Neural progenitor cell (in vitro differentiated cells): ENCODE measurements at regions not wholly inside any gene's neighbourhood (a gene's known extent, or its start where the extent isn't known, plus 50 kb on each side); places are given as distances from the start of the nearest gene placed in this dataset.
"Not testable (repeated sequence)": the region's sequence is repeated elsewhere in the genome, so short reads cannot be mapped to it uniquely, and the experiment has no call there.

Source experiments
- DNase-seq: peaks from one replicate; pipeline ENCODE4 v3.0.0-alpha.2; 2016; ENCODE audit warnings: low spot score
- H2AFZ ChIP-seq: fragments of 200-600 bp; sonication (generic); replicated peaks from 2 replicates; pipeline ENCODE4 v1.6.1; 2016; ENCODE audit warnings: antibody characterized with exemption
- H3F3A ChIP-seq: fragments of 200-600 bp; sonication (generic); 2 replicates; pipeline ENCODE4 v1.6.1; 2016; ENCODE audit warnings: antibody characterized with exemption, low read depth
- H3K27ac ChIP-seq: fragments of 200-600 bp; sonication (generic); 2 replicates; pipeline ENCODE4 v1.5.1; 2016; ENCODE audit warnings: mild to moderate bottlenecking
- H3K27me3 ChIP-seq: fragments of 200-600 bp; sonication (generic); 2 replicates; pipeline ENCODE4 v1.6.1; 2016; ENCODE audit warnings: mild to moderate bottlenecking, moderate library complexity
- H3K36me3 ChIP-seq: fragments of 200-600 bp; sonication (generic); 2 replicates; pipeline ENCODE4 v1.5.1; 2016
- H3K4me1 ChIP-seq: fragments of 200-600 bp; sonication (generic); 2 replicates; pipeline ENCODE4 v1.6.1; 2016; ENCODE audit warnings: mixed run types
- H3K4me2 ChIP-seq: fragments of 200-600 bp; sonication (generic); 2 replicates; pipeline ENCODE4 v1.6.1; 2016
- H3K4me3 ChIP-seq: fragments of 200-600 bp; sonication (generic); 2 replicates; pipeline ENCODE4 v1.5.1; 2016
- H3K79me2 ChIP-seq: fragments of 200-600 bp; sonication (generic); 2 replicates; pipeline ENCODE4 v1.6.1; 2016; ENCODE audit warnings: low read depth
- H3K9ac ChIP-seq: fragments of 200-600 bp; sonication (generic); 2 replicates; pipeline ENCODE4 v1.6.1; 2016
- H3K9me3 ChIP-seq: fragments of 200-600 bp; sonication (generic); 2 replicates; pipeline ENCODE4 v1.5.1; 2016; ENCODE audit warnings: low read depth
- H4K20me1 ChIP-seq: fragments of 200-600 bp; sonication (generic); 2 replicates; pipeline ENCODE4 v1.6.1; 2016; ENCODE audit warnings: low read depth
- H3K27ac Mint-ChIP-seq: 3 replicates; pipeline ENCODE4 v1.8.0; 2021; ENCODE audit warnings: mixed read lengths
- H3K27me3 Mint-ChIP-seq: 2 replicates; pipeline ENCODE4 v1.8.0; 2022; ENCODE audit warnings: low read depth, mild to moderate bottlenecking, inconsistent platforms, moderate library complexity, mixed read lengths; ENCODE audit not compliant: insufficient read depth
- H3K36me3 Mint-ChIP-seq: 3 replicates; pipeline ENCODE4 v1.8.0; 2021; ENCODE audit warnings: mixed read lengths
- H3K4me1 Mint-ChIP-seq: 3 replicates; pipeline ENCODE4 v1.8.0; 2021; ENCODE audit warnings: mixed read lengths
- H3K4me3 Mint-ChIP-seq: 3 replicates; pipeline ENCODE4 v1.8.0; 2021; ENCODE audit warnings: mild to moderate bottlenecking, moderate library complexity, mixed read lengths
- H3K9me3 Mint-ChIP-seq: 3 replicates; pipeline ENCODE4 v1.8.0; 2020; ENCODE audit warnings: mixed read lengths
- CTCF ChIP-seq: fragments of 200-600 bp; sonication (generic); IDR thresholded peaks from 2 replicates; pipeline ENCODE4 v1.5.1; 2017; ENCODE audit warnings: antibody characterized with exemption, mild to moderate bottlenecking
- EZH2 ChIP-seq: fragments of 200-600 bp; sonication (generic); IDR thresholded peaks from 2 replicates; pipeline ENCODE4 v1.6.1; 2017; ENCODE audit warnings: antibody characterized with exemption, mild to moderate bottlenecking, moderate library complexity
- EZH2phosphoT487 ChIP-seq: fragments of 200-600 bp; sonication (generic); IDR thresholded peaks from 2 replicates; pipeline ENCODE4 v1.6.1; 2017; ENCODE audit warnings: antibody characterized with exemption

GRCh38 chr13:71290963-71291841 lies 575.8 kb downstream of the DACH1 start:
- H3K4me1 ChIP-seq: peaks cover 11% of the 10 kb centered on the region
- TF ChIP-seq CTCF (no peak), EZH2 (no peak), EZH2phosphoT487 (no peak)
- H3K27me3 Mint-ChIP-seq: no peaks in the 10 kb centered on the region
- no peak overlapping the region for H3K27ac Mint-ChIP-seq
- no peaks in the 10 kb centered on the region for H3K27me3 ChIP-seq
- no peak overlapping the region for H3K9ac ChIP-seq
- H3F3A ChIP-seq: no peaks in the 10 kb centered on the region
- H3K4me3 Mint-ChIP-seq: no peak overlapping the region
- H3K4me2 ChIP-seq: no peak overlapping the region
- H3K4me3 ChIP-seq: no peak overlapping the region
- no peak overlapping the region for H2AFZ ChIP-seq
- H3K36me3 Mint-ChIP-seq: no peaks in the 10 kb centered on the region
- no peaks in the 10 kb centered on the region for H3K79me2 ChIP-seq
- H3K9me3 ChIP-seq: no peaks in the 10 kb centered on the region
- peaks cover 10% of the 10 kb centered on the region for H3K4me1 Mint-ChIP-seq
- no peaks in the 10 kb centered on the region for H3K36me3 ChIP-seq
- no peaks in the 10 kb centered on the region for H4K20me1 ChIP-seq
- H3K27ac ChIP-seq: no peak overlapping the region
- DNase-seq: no peak
- H3K9me3 Mint-ChIP-seq: peaks cover 2% of the 10 kb centered on the region

GRCh38 chr13:71289980-71290379 lies 577.0 kb downstream of the DACH1 start:
- not testable (repeated sequence) for H3K36me3 Mint-ChIP-seq, H3K9me3 Mint-ChIP-seq

GRCh38 chr13:71285700-71286099 lies 581.3 kb downstream of the DACH1 start:
- Histone ChIP-seq H3K4me3 (no peak overlapping the region), H3K4me2 (no peak overlapping the region), H3K27ac (no peak overlapping the region), H3F3A (no peaks in the 10 kb centered on the region), H3K9me3 (no peaks in the 10 kb centered on the region), H2AFZ (no peak overlapping the region), H3K79me2 (no peaks in the 10 kb centered on the region), H3K9ac (no peak overlapping the region), H4K20me1 (no peaks in the 10 kb centered on the region), H3K27me3 (no peaks in the 10 kb centered on the region), H3K36me3 (no peaks in the 10 kb centered on the region), H3K4me1 (no peaks in the 10 kb centered on the region)
- H3K27me3 Mint-ChIP-seq: no peaks in the 10 kb centered on the region
- H3K9me3 Mint-ChIP-seq: no peaks in the 10 kb centered on the region
- H3K4me1 Mint-ChIP-seq: no peaks in the 10 kb centered on the region
- H3K36me3 Mint-ChIP-seq: no peaks in the 10 kb centered on the region
- peak; percentile 13 for DNase-seq
- no peak overlapping the region for H3K27ac Mint-ChIP-seq
- H3K4me3 Mint-ChIP-seq: no peak overlapping the region
- TF ChIP-seq EZH2phosphoT487 (no peak), EZH2 (no peak), CTCF (peak; percentile 40)

More at GRCh38 chr13:71289980-71290379, 577.0 kb downstream of the DACH1 start:
- not testable (repeated sequence) for H3K27me3 ChIP-seq, H3F3A ChIP-seq, H3K9me3 ChIP-seq, H3K9ac ChIP-seq, H3K27me3 Mint-ChIP-seq, H3K4me3 ChIP-seq, H3K79me2 ChIP-seq, H3K4me3 Mint-ChIP-seq, H2AFZ ChIP-seq, H3K4me1 Mint-ChIP-seq, H4K20me1 ChIP-seq, DNase-seq, H3K27ac ChIP-seq, H3K36me3 ChIP-seq, H3K27ac Mint-ChIP-seq, H3K4me2 ChIP-seq
- peaks cover 11% of the 10 kb centered on the region for H3K4me1 ChIP-seq

GRCh38 chr13:71278512-71278911 lies 588.5 kb downstream of the DACH1 start:
- Histone ChIP-seq H3K4me3 (no peak overlapping the region), H3K4me2 (peak overlapping the region; percentile 17), H3F3A (no peaks in the 10 kb centered on the region), H3K9me3 (no peaks in the 10 kb centered on the region), H3K27ac (peak overlapping the region; percentile 3), H3K4me1 (peaks cover 9% of the 10 kb centered on the region), H4K20me1 (no peaks in the 10 kb centered on the region), H2AFZ (peak overlapping the region; percentile 2), H3K9ac (no peak overlapping the region), H3K79me2 (no peaks in the 10 kb centered on the region), H3K36me3 (no peaks in the 10 kb centered on the region), H3K27me3 (no peaks in the 10 kb centered on the region)
- no peak for TF ChIP-seq EZH2
- no peak for TF ChIP-seq EZH2phosphoT487
- TF ChIP-seq CTCF: no peak
- Mint-ChIP-seq H3K9me3 (peaks cover 2% of the 10 kb centered on the region), H3K4me1 (no peaks in the 10 kb centered on the region), H3K36me3 (no peaks in the 10 kb centered on the region), H3K27me3 (no peaks in the 10 kb centered on the region), H3K27ac (peak overlapping the region; percentile 39), H3K4me3 (no peak overlapping the region)
- peak; percentile 8 for DNase-seq
